ACC112 (cell line): ENCODE measurements at regions not wholly inside any gene's neighbourhood (a gene's known extent, or its start where the extent isn't known, plus 50 kb on each side); places are given as distances from the start of the nearest gene placed in this dataset.

Source experiments
- H2AFZ ChIP-seq: fragments of 200-600 bp; sonication (generic); one replicate; pipeline ENCODE4 v1.6.0; 2017; ENCODE audit warnings: antibody characterized with exemption, low read length; ENCODE audit not compliant: unreplicated experiment
- H3K27ac ChIP-seq: fragments of 200-600 bp; sonication (generic); 2 replicates; pipeline ENCODE4 v1.5.1; 2014; ENCODE audit warnings: low read depth, mild to moderate bottlenecking, antibody characterized with exemption, low read length, moderate library complexity
- H3K27me3 ChIP-seq: fragments of 200-600 bp; sonication (generic); 2 replicates; pipeline ENCODE4 v1.6.1; 2014; ENCODE audit warnings: mild to moderate bottlenecking, antibody characterized with exemption, low read length, moderate library complexity, mixed read lengths; ENCODE audit not compliant: insufficient read depth
- H3K36me3 ChIP-seq: fragments of 200-600 bp; sonication (generic); 2 replicates; pipeline ENCODE4 v1.6.1; 2016; ENCODE audit warnings: mild to moderate bottlenecking, antibody characterized with exemption, low read length, moderate library complexity, mixed read lengths; ENCODE audit not compliant: insufficient read depth
- H3K4me1 ChIP-seq: fragments of 200-600 bp; sonication (generic); one replicate; pipeline ENCODE4 v1.6.1; 2016; ENCODE audit warnings: low read length, mixed read lengths; ENCODE audit not compliant: insufficient read depth, unreplicated experiment, control insufficient read depth
- H3K4me3 ChIP-seq: fragments of 200-600 bp; sonication (generic); 2 replicates; pipeline ENCODE4 v1.5.1; 2014; ENCODE audit warnings: mild to moderate bottlenecking, low read depth, low read length
- H3K79me2 ChIP-seq: fragments of 200-600 bp; sonication (generic); one replicate; pipeline ENCODE4 v1.6.0; 2016; ENCODE audit warnings: low read length; ENCODE audit not compliant: control insufficient read depth, unreplicated experiment, insufficient read depth

DNA sequence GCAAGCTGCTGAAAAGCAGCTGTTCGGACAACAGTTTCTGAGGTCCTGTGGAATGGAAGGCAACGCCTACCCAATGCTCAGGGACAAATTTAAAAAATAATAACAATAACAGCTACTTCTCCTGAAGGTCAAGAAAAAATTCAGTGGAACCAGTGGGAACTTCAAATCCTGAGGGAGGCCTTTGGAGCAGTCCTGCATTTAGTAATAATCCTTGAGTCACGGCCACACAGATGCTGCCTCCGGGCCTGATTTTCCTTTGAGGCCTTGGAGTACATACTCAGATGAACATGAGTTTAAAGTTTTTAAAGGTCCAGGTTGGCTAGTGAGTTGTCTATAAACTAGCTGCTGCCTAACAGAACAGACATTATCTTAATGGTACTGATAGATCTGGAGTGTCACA, 268.0 kb downstream of the MSRB3 start:
- H2AFZ ChIP-seq: no peak overlapping the region
- H3K79me2 ChIP-seq: no peaks in the 10 kb centered on the region
- no peaks in the 10 kb centered on the region for H3K36me3 ChIP-seq

DNA sequence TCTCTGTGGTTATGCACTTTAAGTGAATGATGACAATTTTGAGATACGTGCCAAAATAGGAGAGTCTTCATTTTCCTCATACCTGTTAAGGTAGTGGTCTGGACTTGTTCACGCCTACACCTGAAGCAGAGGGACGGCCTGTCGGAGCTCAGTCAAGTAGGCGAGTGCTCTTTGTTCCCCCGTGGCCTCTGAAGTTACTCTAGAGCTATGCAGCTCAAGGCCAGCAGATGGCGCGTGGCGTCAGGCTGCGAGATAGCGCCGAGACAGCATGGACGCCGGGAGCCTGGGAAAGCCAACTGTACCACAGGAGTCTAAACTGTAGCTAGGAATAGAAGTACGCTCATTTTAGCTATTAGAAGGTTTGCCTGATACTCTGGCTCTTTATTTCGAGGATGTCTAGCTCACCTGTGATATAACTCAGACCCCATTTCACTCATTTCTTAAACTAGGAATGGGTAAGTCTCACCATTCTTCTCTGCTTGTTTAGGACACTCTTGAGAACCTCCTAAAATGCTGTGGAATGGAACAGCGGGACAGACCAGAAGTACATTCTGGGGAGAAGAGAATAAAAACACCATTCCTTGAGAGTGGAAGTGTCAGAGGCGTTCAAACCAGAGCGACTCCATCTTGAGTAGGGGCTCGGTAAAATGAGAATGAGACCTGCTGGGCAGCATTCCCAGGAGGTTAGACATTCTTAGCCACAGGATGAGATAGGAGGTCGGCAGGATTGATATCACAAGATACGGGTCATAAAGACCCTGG, 267.4 kb upstream of the HMGA2 start:
- H2AFZ ChIP-seq: peak overlapping the region; percentile 67
- H3K36me3 ChIP-seq: no peaks in the 10 kb centered on the region
- peaks cover 40% of the 10 kb centered on the region for H3K4me1 ChIP-seq
- no peaks in the 10 kb centered on the region for H3K79me2 ChIP-seq
- H3K4me3 ChIP-seq: no peak overlapping the region
- no peaks in the 10 kb centered on the region for H3K27me3 ChIP-seq
- peak overlapping the region; percentile 47 for H3K27ac ChIP-seq

More for the DNA sequence above, 268.0 kb downstream of the MSRB3 start:
- no peak overlapping the region for H3K27ac ChIP-seq
- no peak overlapping the region for H3K4me3 ChIP-seq
- H3K27me3 ChIP-seq: no peaks in the 10 kb centered on the region
- no peaks in the 10 kb centered on the region for H3K4me1 ChIP-seq

DNA sequence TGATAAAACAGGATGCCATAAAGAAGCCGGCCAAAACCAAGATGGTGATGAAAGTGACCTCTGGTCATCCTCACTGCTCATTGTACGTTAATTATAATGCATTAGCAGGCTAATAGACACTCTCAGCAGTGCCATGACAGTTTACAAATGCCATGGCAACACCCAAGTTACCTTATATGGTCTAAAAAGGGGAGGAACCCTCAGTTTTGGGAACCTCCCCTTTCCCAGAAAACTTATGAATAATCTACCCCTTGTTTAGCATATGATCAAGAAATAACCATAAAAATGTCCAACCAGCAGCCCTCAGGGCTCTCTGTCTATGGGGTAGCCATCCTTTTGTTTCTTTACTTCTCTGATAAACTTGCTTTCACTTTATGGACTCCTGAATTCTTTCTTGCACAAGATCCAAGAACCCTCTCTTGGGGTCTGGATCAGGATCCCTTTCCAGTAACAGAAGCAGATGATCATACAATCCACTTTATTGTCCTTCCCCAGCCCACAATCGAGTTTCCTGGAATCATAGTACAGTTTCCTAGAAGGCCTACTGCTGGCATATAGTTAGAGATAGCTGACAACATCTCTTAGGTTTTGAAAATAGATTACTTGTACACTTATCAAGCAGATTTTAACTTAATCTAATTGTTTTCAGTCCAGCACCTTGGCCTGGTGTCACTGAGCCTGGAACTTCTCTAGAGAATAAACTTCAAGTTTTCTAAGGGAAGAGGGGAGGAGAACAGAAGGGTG, 266.7 kb upstream of the HMGA2 start:
- peak overlapping the region; percentile 47 for H3K27ac ChIP-seq
- H3K79me2 ChIP-seq: no peaks in the 10 kb centered on the region
- H3K4me3 ChIP-seq: no peak overlapping the region
- peaks cover 47% of the 10 kb centered on the region for H3K4me1 ChIP-seq
- no peaks in the 10 kb centered on the region for H3K36me3 ChIP-seq
- peak overlapping the region; percentile 4 for H2AFZ ChIP-seq
- no peaks in the 10 kb centered on the region for H3K27me3 ChIP-seq

DNA sequence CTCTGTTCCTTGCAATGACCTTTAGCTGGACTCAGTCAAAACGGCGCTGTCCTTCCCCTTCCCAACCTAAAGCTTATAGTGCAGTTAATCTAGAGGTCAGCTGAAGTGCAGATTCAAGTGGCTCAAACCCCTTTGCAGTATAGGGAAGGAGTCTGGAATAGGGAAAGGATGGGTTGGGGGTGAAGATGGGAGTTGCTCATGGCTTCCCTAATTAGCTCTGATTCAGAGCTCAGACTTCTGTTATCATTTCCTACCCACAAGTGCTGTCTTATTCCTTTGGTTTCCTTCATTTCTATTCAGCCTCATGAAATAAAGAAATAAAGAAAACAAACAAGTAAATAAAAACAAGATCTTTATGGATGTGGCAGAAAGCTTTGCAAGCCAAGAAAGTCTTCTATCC, 264.0 kb upstream of the HMGA2 start:
- H2AFZ ChIP-seq: no peak overlapping the region
- H3K27ac ChIP-seq: peak overlapping the region; percentile 69
- H3K4me3 ChIP-seq: no peak overlapping the region
- H3K4me1 ChIP-seq: peaks cover 66% of the 10 kb centered on the region
- no peaks in the 10 kb centered on the region for H3K27me3 ChIP-seq
- H3K36me3 ChIP-seq: no peaks in the 10 kb centered on the region
- H3K79me2 ChIP-seq: no peaks in the 10 kb centered on the region

DNA sequence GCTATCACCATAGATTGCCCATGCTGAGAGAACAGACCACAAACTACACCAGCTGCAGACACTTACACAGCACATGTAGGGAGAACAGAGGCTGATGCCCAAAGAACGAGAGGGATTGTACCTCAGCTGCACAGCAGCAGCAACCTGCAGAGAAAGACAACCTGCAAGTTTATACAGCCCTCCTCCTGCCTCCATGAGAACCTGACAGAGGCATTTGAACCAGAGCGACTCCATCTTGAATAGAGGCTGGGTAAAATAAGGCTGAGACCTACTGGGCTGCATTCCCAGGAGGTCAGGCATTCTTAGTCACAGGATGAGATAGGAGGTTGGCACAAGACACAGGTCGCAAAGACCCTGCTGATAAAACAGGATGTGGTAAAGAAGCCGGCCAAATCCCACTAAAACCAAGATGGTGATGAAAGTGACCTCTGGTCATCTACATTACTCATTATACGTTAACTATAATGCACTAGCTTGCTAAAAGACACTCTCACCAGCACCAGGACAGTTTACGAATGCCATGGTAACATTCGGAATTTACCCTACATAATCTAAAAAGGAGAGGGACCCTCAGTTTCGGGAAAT, 262.4 kb upstream of the HMGA2 start:
- H3K36me3 ChIP-seq: no peaks in the 10 kb centered on the region

DNA sequence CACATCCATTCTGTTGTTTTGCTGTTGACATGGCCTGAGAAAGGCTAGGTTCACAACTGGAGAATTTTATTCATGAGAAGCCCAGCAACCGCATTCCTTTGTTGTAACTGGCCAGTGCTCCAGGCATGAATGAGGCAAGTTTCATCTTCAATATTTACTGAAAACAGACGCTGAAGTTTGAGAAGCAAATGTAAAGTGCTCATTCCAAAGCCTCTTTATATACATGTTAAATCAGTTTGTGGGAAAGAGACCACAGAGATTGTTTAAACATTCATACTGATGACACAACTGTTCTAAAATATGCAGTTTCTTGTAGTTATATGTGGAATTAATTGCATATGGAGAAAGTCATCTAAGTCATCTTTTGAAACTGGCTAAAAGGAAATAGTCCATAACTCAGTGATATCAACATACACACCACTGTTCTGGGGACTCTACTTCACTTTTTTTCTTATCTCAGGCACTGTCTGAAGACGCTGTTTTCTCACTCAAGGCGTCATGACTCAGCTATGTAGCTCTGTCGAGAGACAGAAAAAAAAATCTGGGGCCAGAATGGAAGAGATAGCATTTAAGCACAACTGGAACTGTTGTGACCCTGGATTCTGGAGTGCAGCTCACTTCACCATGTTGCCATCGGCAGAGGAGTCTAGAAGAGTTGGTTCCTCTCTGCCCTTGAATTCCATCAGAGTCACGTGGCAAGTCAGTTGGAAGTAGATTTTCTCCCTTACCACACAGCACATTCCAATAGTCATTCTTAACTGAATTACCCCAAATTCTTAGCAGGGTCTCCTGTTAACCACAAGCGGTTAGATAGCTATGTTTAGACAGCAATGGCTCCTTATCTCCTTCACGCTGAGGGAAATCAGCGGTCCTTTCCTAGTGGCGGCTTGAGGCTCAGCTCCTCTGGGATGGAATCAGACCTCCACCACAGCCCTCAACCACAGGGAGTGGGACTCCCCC, 258.4 kb upstream of the HMGA2 start:
- H3K27ac ChIP-seq: peak overlapping the region; percentile 97
- H3K4me3 ChIP-seq: peak overlapping the region; percentile 31
- no peaks in the 10 kb centered on the region for H3K36me3 ChIP-seq
- H3K79me2 ChIP-seq: no peaks in the 10 kb centered on the region
- H3K27me3 ChIP-seq: no peaks in the 10 kb centered on the region
- peaks cover 75% of the 10 kb centered on the region for H3K4me1 ChIP-seq
- H2AFZ ChIP-seq: peak overlapping the region; percentile 48

More for the DNA sequence above, 262.4 kb upstream of the HMGA2 start:
- Histone ChIP-seq H3K27ac (peak overlapping the region; percentile 69), H2AFZ (no peak overlapping the region), H3K4me1 (peaks cover 76% of the 10 kb centered on the region), H3K27me3 (no peaks in the 10 kb centered on the region), H3K79me2 (no peaks in the 10 kb centered on the region), H3K4me3 (peak overlapping the region; percentile 3; the same call in 1 of the 2 replicates)

DNA sequence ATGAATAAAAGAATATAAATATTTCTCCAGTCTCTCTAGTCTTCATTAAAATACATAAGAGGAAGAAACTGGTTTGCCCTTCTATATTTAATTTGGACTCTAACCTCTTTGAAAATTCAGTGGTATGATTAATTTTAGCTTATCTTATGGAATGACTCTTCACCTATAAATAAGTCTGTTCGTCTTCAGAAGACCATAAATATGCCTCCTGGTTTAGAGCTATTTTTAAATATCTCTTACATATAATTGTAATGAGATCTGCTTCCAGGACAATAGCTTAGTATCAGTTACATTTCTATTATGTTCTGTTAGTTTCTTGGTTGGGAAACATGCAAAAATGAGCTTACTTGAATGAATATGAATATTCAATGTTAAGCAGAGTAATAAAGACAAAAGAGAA, 257.5 kb upstream of the HMGA2 start:
- H2AFZ ChIP-seq: peak overlapping the region; percentile 48
- H3K27ac ChIP-seq: peak overlapping the region; percentile 97
- no peaks in the 10 kb centered on the region for H3K27me3 ChIP-seq
- H3K36me3 ChIP-seq: no peaks in the 10 kb centered on the region
- H3K79me2 ChIP-seq: no peaks in the 10 kb centered on the region
- peaks cover 66% of the 10 kb centered on the region for H3K4me1 ChIP-seq
- H3K4me3 ChIP-seq: peak overlapping the region; percentile 31; the same call in 1 of the 2 replicates

DNA sequence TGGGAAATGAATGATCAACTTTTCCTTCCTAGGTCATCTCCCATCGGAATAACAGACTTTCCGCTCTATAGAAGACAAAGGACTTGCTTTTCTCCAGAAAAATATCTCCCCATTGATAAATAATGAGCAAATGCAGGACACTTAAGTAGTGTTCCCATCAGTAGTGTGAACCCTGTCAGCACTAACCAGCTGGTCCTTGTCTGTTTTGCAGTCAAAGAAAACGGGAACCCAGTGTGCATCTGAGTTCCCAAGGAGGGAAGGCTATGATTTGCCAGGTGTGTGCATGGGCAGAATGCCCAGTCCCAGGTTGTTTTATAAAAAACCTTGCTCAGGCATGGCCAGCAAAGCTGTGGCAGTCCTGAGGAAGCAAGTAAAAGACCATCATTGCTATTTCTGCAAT, 256.5 kb upstream of the HMGA2 start:
- no peaks in the 10 kb centered on the region for H3K36me3 ChIP-seq
- no peaks in the 10 kb centered on the region for H3K27me3 ChIP-seq
- peak overlapping the region; percentile 97 for H3K27ac ChIP-seq
- H3K4me3 ChIP-seq: peak overlapping the region; percentile 20; the same call in 1 of the 2 replicates
- peaks cover 55% of the 10 kb centered on the region for H3K4me1 ChIP-seq
- H3K79me2 ChIP-seq: no peaks in the 10 kb centered on the region
- H2AFZ ChIP-seq: no peak overlapping the region

DNA sequence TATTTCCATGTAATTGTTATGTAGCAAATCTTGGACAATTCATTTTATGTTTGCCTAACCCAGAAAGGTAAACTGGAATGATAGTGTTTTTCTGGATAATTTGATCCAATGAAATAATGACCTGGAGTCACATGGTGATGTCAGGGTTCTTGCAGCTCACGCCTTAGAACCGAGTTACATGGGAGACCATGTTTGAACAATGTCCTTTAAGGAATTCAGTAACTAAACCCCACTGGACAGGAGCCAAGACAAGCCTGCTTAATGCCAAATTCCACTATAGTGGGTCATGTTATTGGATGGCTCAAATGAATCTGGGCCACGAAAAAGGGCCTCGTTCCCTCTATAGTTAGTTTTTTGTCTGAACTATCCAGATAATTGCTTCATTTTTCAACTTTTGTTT, 255.8 kb upstream of the HMGA2 start:
- Histone ChIP-seq H3K79me2 (no peaks in the 10 kb centered on the region), H3K27ac (peak overlapping the region; percentile 97), H3K4me3 (peak overlapping the region; percentile 20; the same call in 1 of the 2 replicates), H3K4me1 (peaks cover 50% of the 10 kb centered on the region), H3K36me3 (peaks cover 5% of the 10 kb centered on the region; the same call in 1 of the 2 replicates), H2AFZ (peak overlapping the region; percentile 46), H3K27me3 (no peaks in the 10 kb centered on the region)
